ENCODE measurements at regions not wholly inside any gene's neighbourhood (a gene's known extent, or its start where the extent isn't known, plus 50 kb on each side); places are given as distances from the start of the nearest gene placed in this dataset.

DNA sequence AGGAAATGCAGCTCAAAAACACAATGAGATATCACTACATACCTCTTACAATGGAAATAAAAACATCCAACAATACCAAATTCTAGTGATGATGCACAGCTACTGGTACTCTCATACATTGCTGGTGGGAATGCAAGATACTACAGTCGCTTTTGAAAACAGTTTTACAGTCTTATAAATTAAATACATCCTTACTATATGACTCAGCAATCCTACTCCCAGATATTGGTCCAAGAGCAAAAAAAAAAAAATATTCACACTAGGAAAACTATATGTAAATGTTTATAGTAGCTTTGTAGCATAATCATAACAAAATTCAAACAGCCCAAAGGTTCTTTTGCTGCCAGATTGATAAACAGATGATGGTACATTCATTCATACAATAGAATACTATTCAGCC lies 217.4 kb upstream of the FAM83B start:
- Histone ChIP-seq H3K9ac (ENCODE audit: insufficient read length, low read depth) (no peak overlapping the region), H3K4me1 (ENCODE audit: insufficient read depth, insufficient read length) (no peaks in the 10 kb centered on the region), H3K9me3 (ENCODE audit: insufficient read depth, low read length) (no peaks in the 10 kb centered on the region), H3K4me3 (ENCODE audit: insufficient read length, low read depth) (no peak overlapping the region), H3K27me3 (ENCODE audit: insufficient read depth, insufficient read length) (no peaks in the 10 kb centered on the region), H3K36me3 (ENCODE audit: insufficient read depth, insufficient read length, low read length) (no peaks in the 10 kb centered on the region)
- TF ChIP-seq ZNF274 (IDR thresholded peaks at IDR 0.05; ENCODE audit: low read depth, low read length) = no peak
- no peak for TF ChIP-seq YY1 (IDR thresholded peaks at IDR 0.05; ENCODE audit: insufficient read depth, insufficient read length)
- no peak for TF ChIP-seq SUZ12 (IDR thresholded peaks at IDR 0.05; ENCODE audit: extremely low read depth, insufficient read depth, insufficient read length)
- no peak for DNase-seq (ENCODE audit: low read depth, low spot score)

DNA sequence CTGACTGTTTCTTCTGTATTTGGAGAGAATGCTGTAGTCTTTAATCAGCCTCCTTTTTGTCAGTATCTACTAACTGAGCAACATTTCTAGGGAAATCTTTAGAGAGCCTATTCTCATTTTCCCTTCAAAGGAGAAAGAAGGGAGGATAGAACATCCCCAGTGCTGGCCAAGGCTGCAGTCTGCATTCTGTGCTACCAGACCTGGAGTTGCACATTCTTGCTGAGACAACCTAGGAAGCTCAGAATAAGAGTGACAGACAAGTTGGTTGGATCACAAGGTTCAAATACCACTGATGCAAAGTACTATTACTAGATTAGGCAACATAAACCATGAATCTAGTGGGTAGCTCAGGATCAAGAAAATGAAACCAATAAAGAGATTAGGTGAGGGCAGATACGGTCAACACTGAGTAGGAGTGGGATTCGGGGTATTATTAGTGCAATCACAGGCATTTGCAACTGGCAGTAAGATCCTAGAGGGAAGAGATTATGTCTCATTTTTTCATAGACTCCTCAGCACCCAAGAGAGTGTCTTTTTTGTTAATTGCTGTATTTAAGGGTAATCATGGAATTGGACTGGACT lies 213.5 kb upstream of the FAM83B start:
- H3K36me3 ChIP-seq (ENCODE audit: insufficient read depth, insufficient read length, low read length) = no peaks in the 10 kb centered on the region
- no peaks in the 10 kb centered on the region for H3K4me1 ChIP-seq (ENCODE audit: insufficient read depth, insufficient read length)
- no peak overlapping the region for H3K9ac ChIP-seq (ENCODE audit: insufficient read length, low read depth)
- H3K27me3 ChIP-seq (ENCODE audit: insufficient read depth, insufficient read length) = no peaks in the 10 kb centered on the region
- TF ChIP-seq SUZ12 (IDR thresholded peaks at IDR 0.05; ENCODE audit: extremely low read depth, insufficient read depth, insufficient read length) (no peak), ZNF274 (IDR thresholded peaks at IDR 0.05; ENCODE audit: low read depth, low read length) (no peak), YY1 (IDR thresholded peaks at IDR 0.05; ENCODE audit: insufficient read depth, insufficient read length) (no peak)
- H3K9me3 ChIP-seq (ENCODE audit: insufficient read depth, low read length) = no peaks in the 10 kb centered on the region
- DNase-seq (ENCODE audit: low read depth, low spot score) = no peak
- no peak overlapping the region for H3K4me3 ChIP-seq (ENCODE audit: insufficient read length, low read depth)

DNA sequence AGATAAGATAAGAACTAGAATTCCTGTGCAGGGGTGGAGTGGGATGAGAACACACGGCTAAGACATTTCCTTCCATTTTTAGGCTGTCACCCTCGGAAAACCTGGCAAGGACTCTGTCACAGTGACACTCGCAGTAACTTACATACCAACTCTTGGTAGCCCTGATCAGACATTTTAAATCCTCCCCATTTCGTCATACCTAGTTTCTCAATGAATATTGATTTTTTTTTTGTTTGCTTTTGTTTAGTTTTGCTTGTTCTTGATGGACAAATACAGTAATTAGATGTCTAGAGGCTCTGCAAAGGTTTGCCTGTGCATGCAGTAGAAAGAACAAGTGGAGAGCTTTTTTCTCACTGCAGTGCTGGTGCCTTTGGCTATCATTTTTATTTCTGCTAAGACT lies 213.0 kb upstream of the FAM83B start:
- no peak for TF ChIP-seq ZNF274 (IDR thresholded peaks at IDR 0.05; ENCODE audit: low read depth, low read length)
- TF ChIP-seq YY1 (IDR thresholded peaks at IDR 0.05; ENCODE audit: insufficient read depth, insufficient read length) = no peak
- no peak for TF ChIP-seq SUZ12 (IDR thresholded peaks at IDR 0.05; ENCODE audit: extremely low read depth, insufficient read depth, insufficient read length)
- Histone ChIP-seq H3K4me1 (ENCODE audit: insufficient read depth, insufficient read length) (no peaks in the 10 kb centered on the region), H3K36me3 (ENCODE audit: insufficient read depth, insufficient read length, low read length) (no peaks in the 10 kb centered on the region), H3K27me3 (ENCODE audit: insufficient read depth, insufficient read length) (no peaks in the 10 kb centered on the region), H3K4me3 (ENCODE audit: insufficient read length, low read depth) (no peak overlapping the region), H3K9me3 (ENCODE audit: insufficient read depth, low read length) (no peaks in the 10 kb centered on the region), H3K9ac (ENCODE audit: insufficient read length, low read depth) (no peak overlapping the region)
- DNase-seq (ENCODE audit: low read depth, low spot score) = no peak

DNA sequence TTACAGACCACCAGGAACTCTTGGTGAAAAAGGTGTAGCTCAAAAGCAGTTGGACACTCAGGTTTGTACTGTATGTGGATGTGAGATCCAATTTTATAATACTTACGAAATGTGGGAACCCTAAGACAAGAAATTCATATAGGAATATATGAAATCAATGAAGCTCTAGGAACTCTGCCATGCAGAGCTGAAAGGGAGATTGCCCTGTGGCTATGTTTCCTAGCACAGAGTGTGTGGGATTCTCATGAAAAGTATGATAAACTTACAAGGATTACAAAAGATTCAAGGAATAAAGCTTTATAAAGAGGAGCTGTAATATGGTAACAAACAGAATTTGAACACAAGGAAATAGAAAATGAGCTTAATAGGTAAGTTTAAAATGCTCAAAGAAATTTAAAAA lies 205.7 kb upstream of the FAM83B start:
- DNase-seq (ENCODE audit: low read depth, low spot score) = no peak
- H3K4me1 ChIP-seq (ENCODE audit: insufficient read depth, insufficient read length) = no peaks in the 10 kb centered on the region
- no peaks in the 10 kb centered on the region for H3K36me3 ChIP-seq (ENCODE audit: insufficient read depth, insufficient read length, low read length)
- no peaks in the 10 kb centered on the region for H3K9me3 ChIP-seq (ENCODE audit: insufficient read depth, low read length)
- H3K4me3 ChIP-seq (ENCODE audit: insufficient read length, low read depth) = no peak overlapping the region
- no peaks in the 10 kb centered on the region for H3K27me3 ChIP-seq (ENCODE audit: insufficient read depth, insufficient read length)
- no peak for TF ChIP-seq YY1 (IDR thresholded peaks at IDR 0.05; ENCODE audit: insufficient read depth, insufficient read length)
- TF ChIP-seq SUZ12 (IDR thresholded peaks at IDR 0.05; ENCODE audit: extremely low read depth, insufficient read depth, insufficient read length) = no peak
- no peak for TF ChIP-seq ZNF274 (IDR thresholded peaks at IDR 0.05; ENCODE audit: low read depth, low read length)
- no peak overlapping the region for H3K9ac ChIP-seq (ENCODE audit: insufficient read length, low read depth)

DNA sequence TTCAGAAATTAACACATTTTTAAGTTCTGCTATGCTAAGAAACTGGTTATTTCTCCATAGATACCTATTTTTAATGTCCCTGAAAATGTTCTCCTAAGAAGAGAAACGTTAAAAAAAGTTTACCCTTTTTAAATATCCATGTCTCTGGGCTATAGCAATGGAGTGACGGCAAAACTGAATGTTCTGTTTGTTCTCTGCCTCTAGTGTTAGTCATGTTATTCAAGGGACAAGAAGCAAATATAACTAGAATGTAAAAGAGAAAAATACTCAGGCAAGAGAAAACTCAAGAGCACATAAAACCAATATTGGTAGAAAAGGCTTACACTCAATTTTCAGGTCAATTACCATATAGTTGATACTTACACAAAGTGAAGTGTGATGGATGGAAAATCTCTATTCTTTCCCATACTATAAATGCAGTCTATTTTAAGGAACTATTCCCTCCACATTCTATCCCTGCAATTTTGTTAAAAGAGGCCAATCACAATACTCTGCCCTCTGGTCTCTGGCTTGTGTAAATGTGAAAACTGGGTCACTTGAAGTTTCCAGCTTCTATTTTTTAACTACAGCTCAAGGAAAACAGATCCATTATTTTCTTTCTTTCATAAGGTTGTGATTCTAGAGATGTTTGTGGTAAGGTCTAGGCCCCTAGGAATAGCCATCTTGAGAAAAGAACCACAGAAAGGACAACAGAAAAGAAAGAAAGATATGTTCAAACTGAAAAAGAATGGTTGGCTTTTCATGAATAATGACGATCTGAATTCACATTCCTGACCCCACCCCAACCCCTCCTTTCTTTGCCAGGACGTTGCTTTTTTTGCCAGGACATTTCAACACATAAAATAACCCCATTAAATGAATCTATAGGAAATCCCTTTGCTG lies 200.3 kb upstream of the FAM83B start:
- TF ChIP-seq YY1 (IDR thresholded peaks at IDR 0.05; ENCODE audit: insufficient read depth, insufficient read length) (no peak), ZNF274 (IDR thresholded peaks at IDR 0.05; ENCODE audit: low read depth, low read length) (no peak), SUZ12 (IDR thresholded peaks at IDR 0.05; ENCODE audit: extremely low read depth, insufficient read depth, insufficient read length) (no peak)
- H3K9ac ChIP-seq (ENCODE audit: insufficient read length, low read depth) = no peak overlapping the region
- H3K36me3 ChIP-seq (ENCODE audit: insufficient read depth, insufficient read length, low read length) = no peaks in the 10 kb centered on the region
- no peaks in the 10 kb centered on the region for H3K4me1 ChIP-seq (ENCODE audit: insufficient read depth, insufficient read length)
- no peaks in the 10 kb centered on the region for H3K27me3 ChIP-seq (ENCODE audit: insufficient read depth, insufficient read length)
- H3K9me3 ChIP-seq (ENCODE audit: insufficient read depth, low read length) = no peaks in the 10 kb centered on the region
- DNase-seq (ENCODE audit: low read depth, low spot score) = no peak
- H3K4me3 ChIP-seq (ENCODE audit: insufficient read length, low read depth) = no peak overlapping the region

DNA sequence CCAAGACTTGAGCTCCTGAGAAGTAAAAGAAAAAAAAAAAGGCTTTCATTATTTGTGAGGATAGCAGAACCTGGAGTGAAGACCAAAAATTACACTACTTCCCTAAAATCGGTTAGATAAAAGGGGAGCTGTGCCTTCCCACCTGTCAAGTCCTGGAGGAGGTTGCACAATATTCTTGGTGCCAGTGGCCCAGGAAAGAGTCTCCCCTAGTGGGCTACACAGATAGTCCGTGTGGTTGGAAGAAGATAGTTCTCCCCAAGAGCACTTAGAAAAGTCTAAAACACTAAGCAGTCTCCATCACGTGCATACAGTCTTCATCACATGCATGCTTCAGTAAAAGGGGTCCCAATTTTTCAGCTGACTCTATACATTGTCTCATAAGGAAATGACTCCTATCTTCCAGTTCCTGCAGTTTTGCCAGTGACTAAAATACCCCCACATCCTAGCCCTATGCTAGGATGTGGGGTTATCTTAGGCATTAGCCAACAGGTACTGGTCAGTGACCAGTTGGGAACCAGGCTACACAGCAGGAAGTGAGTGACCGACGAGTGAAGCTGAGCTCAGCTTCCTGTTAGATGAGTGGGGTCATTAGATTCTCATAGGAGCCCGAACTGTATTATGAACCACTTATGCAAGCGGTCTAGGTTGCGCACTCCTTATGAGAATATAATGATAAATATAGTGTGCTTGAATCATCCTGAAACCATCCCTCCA lies 199.5 kb upstream of the FAM83B start:
- Histone ChIP-seq H3K4me1 (ENCODE audit: insufficient read depth, insufficient read length) (no peaks in the 10 kb centered on the region), H3K27me3 (ENCODE audit: insufficient read depth, insufficient read length) (no peaks in the 10 kb centered on the region), H3K36me3 (ENCODE audit: insufficient read depth, insufficient read length, low read length) (no peaks in the 10 kb centered on the region), H3K9me3 (ENCODE audit: insufficient read depth, low read length) (no peaks in the 10 kb centered on the region), H3K9ac (ENCODE audit: insufficient read length, low read depth) (no peak overlapping the region), H3K4me3 (ENCODE audit: insufficient read length, low read depth) (no peak overlapping the region)
- TF ChIP-seq YY1 (IDR thresholded peaks at IDR 0.05; ENCODE audit: insufficient read depth, insufficient read length) = no peak
- TF ChIP-seq ZNF274 (IDR thresholded peaks at IDR 0.05; ENCODE audit: low read depth, low read length) = no peak
- TF ChIP-seq SUZ12 (IDR thresholded peaks at IDR 0.05; ENCODE audit: extremely low read depth, insufficient read depth, insufficient read length) = no peak
- DNase-seq (ENCODE audit: low read depth, low spot score) = no peak

DNA sequence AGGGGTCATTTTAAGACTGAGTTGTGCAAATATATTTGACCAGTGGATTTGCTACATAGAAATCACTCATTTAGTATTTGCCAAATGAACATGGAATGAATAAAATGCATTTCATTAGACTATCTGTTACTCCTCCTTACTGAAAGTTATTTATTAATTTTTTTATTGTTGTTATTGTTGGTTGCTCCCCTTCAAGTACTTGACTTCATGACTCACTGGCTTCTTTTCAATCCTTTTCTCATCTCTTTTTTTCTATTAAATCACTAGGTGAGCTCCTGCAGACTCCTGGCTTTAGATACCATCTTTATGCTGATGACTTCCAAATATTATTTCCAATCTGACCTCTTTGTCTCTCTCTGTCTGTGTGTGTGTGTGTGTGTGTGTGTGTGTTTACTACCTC lies 192.2 kb upstream of the FAM83B start:
- Histone ChIP-seq H3K4me3 (ENCODE audit: insufficient read length, low read depth) (no peak overlapping the region), H3K36me3 (ENCODE audit: insufficient read depth, insufficient read length, low read length) (no peaks in the 10 kb centered on the region), H3K9ac (ENCODE audit: insufficient read length, low read depth) (no peak overlapping the region), H3K27me3 (ENCODE audit: insufficient read depth, insufficient read length) (no peaks in the 10 kb centered on the region), H3K9me3 (ENCODE audit: insufficient read depth, low read length) (no peaks in the 10 kb centered on the region), H3K4me1 (ENCODE audit: insufficient read depth, insufficient read length) (no peaks in the 10 kb centered on the region)
- TF ChIP-seq YY1 (IDR thresholded peaks at IDR 0.05; ENCODE audit: insufficient read depth, insufficient read length) (no peak), ZNF274 (IDR thresholded peaks at IDR 0.05; ENCODE audit: low read depth, low read length) (no peak), SUZ12 (IDR thresholded peaks at IDR 0.05; ENCODE audit: extremely low read depth, insufficient read depth, insufficient read length) (no peak)
- no peak for DNase-seq (ENCODE audit: low read depth, low spot score)

All from NT2/D1 (cell line).